K562 (cell line): ENCODE measurements at regions not wholly inside any gene's neighbourhood (a gene's known extent, or its start where the extent isn't known, plus 50 kb on each side); places are given as distances from the start of the nearest gene placed in this dataset.

Experiments
- ATAC-seq: fragments of 200-7000 bp; cut with Tn5 transposase; 3 replicates; pipeline ENCODE4 v1.9.1; 2020; ENCODE audit warnings: moderate library complexity
- BruUV-seq: library from RNA; stranded (reverse); fragments of 400-500 nt; replicated peaks from 2 replicates; lab custom pipeline; 2021; lab: Mats Ljungman, UMichigan
- CTCF ChIA-PET: fragments of 300-600 bp; formaldehyde crosslinking; extraction: SDS; loops from one replicate; lab custom pipeline; 2021; ENCODE audit warnings: low intra/inter-chr PET ratio; lab: Yijun Ruan, JAX
- POLR2A ChIA-PET: fragments of 300-600, 350-650 bp; sonication (Branson Sonifier 250); formaldehyde crosslinking; extraction: SDS; loops from one replicate; lab custom pipeline; 2021; ENCODE audit warnings: antibody characterized with exemption, inconsistent platforms; lab: Yijun Ruan, JAX
- DNase-seq, 4 experiments: peaks; one replicate each; pipeline versions ENCODE4 v3.0.0 to v3.0.0-alpha.2; 2011 to 2018; ENCODE audit warnings: low spot score in 3 of 4, mixed read lengths in 3 of 4; ENCODE audit errors: extremely low read depth in 1 of 4
- FAIRE-seq: peaks from 2 replicates; lab custom pipeline; 2011; peaks lifted over from hg19 to GRCh38; lab: Jason Lieb, UNC
- H2AFZ ChIP-seq: 2 replicates; pipeline ENCODE4 v1.6.0; 2011; ENCODE audit warnings: low read depth, low read length, control low read depth, inconsistent platforms
- H3K27ac ChIP-seq: fragments of 200-600 bp; 3 replicates; pipeline ENCODE4 v1.8.0; 2011; ENCODE audit warnings: low read depth, mild to moderate bottlenecking, control low read depth, inconsistent platforms, low read length, moderate library complexity, mixed read lengths; ENCODE audit errors: extremely low read depth
- H3K27me3 ChIP-seq, 2 experiments: fragments of 300-600 bp in 1 of 2; 2 replicates in 1 of 2; 3 replicates in 1 of 2; pipeline versions ENCODE4 v1.6.0 to v1.8.0; 2011; ENCODE audit warnings: inconsistent platforms in 2 of 2, low read length in 2 of 2, mild to moderate bottlenecking in 1 of 2, mixed read lengths in 1 of 2, moderate library complexity in 1 of 2; ENCODE audit not compliant: control insufficient read depth in 2 of 2, insufficient read depth in 2 of 2
- H3K36me3 ChIP-seq: fragments of 300-600 bp; 3 replicates; pipeline ENCODE4 v1.8.0; 2011; ENCODE audit warnings: mild to moderate bottlenecking, low read length, inconsistent platforms; ENCODE audit not compliant: control insufficient read depth, insufficient read depth
- H3K4me1 ChIP-seq, 2 experiments: fragments of 200-600 bp in 1 of 2; replicated peaks in 1 of 2; 2 replicates in 1 of 2; 3 replicates in 1 of 2; pipeline versions ENCODE4 v1.5.1 to v1.8.0; 2011; ENCODE audit warnings: inconsistent platforms in 2 of 2, low read length in 2 of 2, mild to moderate bottlenecking in 1 of 2, mixed read lengths in 1 of 2, moderate library complexity in 1 of 2; ENCODE audit not compliant: control insufficient read depth in 2 of 2, insufficient read depth in 2 of 2
- H3K4me2 ChIP-seq: 2 replicates; pipeline ENCODE4 v1.6.1; 2011; ENCODE audit warnings: low read length, control low read depth, inconsistent platforms, mixed read lengths; ENCODE audit not compliant: insufficient read depth
- H3K4me3 ChIP-seq: fragments of 200-600 bp; sonication (generic), shearing (Covaris generic); 2 replicates; pipeline ENCODE4 v1.5.1; 2016; ENCODE audit warnings: control low read depth, inconsistent platforms
- H3K79me2 ChIP-seq: fragments of 200-600 bp; 3 replicates; pipeline ENCODE4 v1.8.0; 2011; ENCODE audit warnings: low read length, inconsistent platforms; ENCODE audit not compliant: control insufficient read depth, insufficient read depth
- H3K9ac ChIP-seq, 2 experiments: 2 replicates each; pipeline versions ENCODE4 v1.6.0 to v1.6.1; 2011; ENCODE audit warnings: low read depth in 2 of 2, low read length in 2 of 2, control low read depth in 1 of 2, inconsistent platforms in 1 of 2, mild to moderate bottlenecking in 1 of 2, mixed read lengths in 1 of 2; ENCODE audit not compliant: insufficient read depth in 1 of 2
- H3K9me1 ChIP-seq: one replicate; pipeline ENCODE4 v1.6.0; 2011; ENCODE audit warnings: inconsistent platforms, mild to moderate bottlenecking, low read length, moderate library complexity; ENCODE audit not compliant: control insufficient read depth, insufficient read depth
- H3K9me3 ChIP-seq: replicated peaks from 2 replicates; pipeline ENCODE4 v1.5.1; 2011; ENCODE audit warnings: low read depth, low read length, inconsistent platforms; ENCODE audit not compliant: control insufficient read depth, insufficient read depth
- H4K20me1 ChIP-seq: replicated peaks from 2 replicates; pipeline ENCODE4 v1.6.1; 2011; ENCODE audit warnings: low read length, inconsistent platforms, mixed read lengths; ENCODE audit not compliant: control insufficient read depth, insufficient read depth
- ARHGAP35 ChIP-seq: fragments of 450-650 bp; IDR thresholded peaks from 2 replicates; pipeline ENCODE4 v1.6.1; 2018; ENCODE audit not compliant: partially characterized antibody
- BACH1 ChIP-seq: fragments of 200-800 bp; sonication (Bioruptor generic); IDR thresholded peaks from 2 replicates; pipeline ENCODE4 v1.6.1; 2016; ENCODE audit warnings: missing genetic modification characterization, missing compliant biosample characterization
- CBX1 ChIP-seq: sonication (generic); IDR thresholded peaks from 2 replicates; pipeline ENCODE4 v1.6.1; 2016; ENCODE audit warnings: antibody characterized with exemption, low read depth, mild to moderate bottlenecking
- EP300 ChIP-seq: IDR thresholded peaks from 2 replicates; pipeline ENCODE4 v1.6.1; 2012; ENCODE audit warnings: low read length, improper control_type of control experiment
- ETV6 ChIP-seq, 3 experiments: fragments of 150-350 bp in 1 of 3; sonication (generic) in 1 of 3; formaldehyde crosslinking in 1 of 3; IDR thresholded peaks; 2 replicates each; pipeline versions ENCODE4 v1.6.1 to v1.8.0; 2014 to 2022; ENCODE audit warnings: borderline replicate concordance in 2 of 3, low read depth in 2 of 3, antibody characterized with exemption in 1 of 3, low read length in 1 of 3, mild to moderate bottlenecking in 1 of 3, missing genetic modification reagents in 1 of 3
- FOXA1 ChIP-seq: fragments of 450-650 bp; IDR thresholded peaks from 2 replicates; pipeline ENCODE4 v1.6.1; 2016; ENCODE audit warnings: mild to moderate bottlenecking, borderline replicate concordance
- FUS ChIP-seq: fragments of 200-400 bp; formaldehyde crosslinking; optimal IDR thresholded peaks from 2 replicates; pipeline ENCODE3; 2017; ENCODE audit warnings: low read depth, low read length
- PRMT5 ChIP-seq: sonication (generic); formaldehyde crosslinking; IDR thresholded peaks from 2 replicates; pipeline ENCODE4 v1.5.0; 2020; ENCODE audit warnings: missing genetic modification reagents
- PRPF4 ChIP-seq: fragments of 200-400 bp; formaldehyde crosslinking; IDR thresholded peaks from one replicate; pipeline ENCODE4 v1.6.1; 2017; ENCODE audit warnings: low read length, low read depth, mild to moderate bottlenecking; ENCODE audit not compliant: insufficient read depth, poor library complexity, severe bottlenecking
- SMAD1 ChIP-seq: fragments of 150-350 bp; IDR thresholded peaks from 2 replicates; pipeline ENCODE4 v1.6.1; 2014; ENCODE audit warnings: low read length, low read depth; ENCODE audit not compliant: partially characterized antibody
- SMARCA4 ChIP-seq: fragments of 450-650 bp; IDR thresholded peaks from 2 replicates; pipeline ENCODE4 v1.6.1; 2016
- TEAD4 ChIP-seq, 2 experiments: sonication (generic) in 1 of 2; formaldehyde crosslinking in 1 of 2; IDR thresholded peaks; 2 replicates each; pipeline versions ENCODE4 v1.6.1 to v1.8.0; 2012 to 2022; ENCODE audit warnings: borderline replicate concordance in 1 of 2, inconsistent platforms in 1 of 2, low read length in 1 of 2, mild to moderate bottlenecking in 1 of 2, missing genetic modification reagents in 1 of 2
- TOE1 ChIP-seq, 2 experiments: fragments of 450-650 bp in 1 of 2; sonication (generic) in 1 of 2; formaldehyde crosslinking in 1 of 2; IDR thresholded peaks; 2 replicates each; pipeline versions ENCODE4 v1.7.1 to v1.8.0; 2016 to 2022; ENCODE audit warnings: borderline replicate concordance in 2 of 2, mild to moderate bottlenecking in 2 of 2, antibody characterized with exemption in 1 of 2, inconsistent platforms in 1 of 2, low read depth in 1 of 2, missing genetic modification reagents in 1 of 2, moderate library complexity in 1 of 2
- ZNF384 ChIP-seq: IDR thresholded peaks from 2 replicates; pipeline ENCODE4 v1.6.1; 2012; ENCODE audit warnings: low read depth, low read length, improper control_type of control experiment
- ZNF76 ChIP-seq: fragments of 250-450 bp; sonication (Bioruptor Pico); IDR thresholded peaks from 2 replicates; pipeline ENCODE4 v1.4.0; 2020; ENCODE audit warnings: mild to moderate bottlenecking, moderate library complexity, borderline replicate concordance
- WGBS: fragments of 100-300 bp; shearing (Covaris generic); methylation state at CpG from one replicate; pipeline ENCODE4 v1.1.6; 2016; ENCODE audit warnings: low coverage, mixed read lengths; ENCODE audit not compliant: insufficient coverage; ENCODE audit errors: missing lambda C conversion rate; 5-methylcytosine and 5-hydroxymethylcytosine counted together
- in situ Hi-C: fragments of 300-500 bp; cut with MboI; formaldehyde crosslinking; loops from 4 replicates; pipeline ENCODE4 v1.15.0; 2018; ENCODE audit warnings: inconsistent platforms, mixed read lengths
- intact Hi-C: fragments of 100-400 bp; cut with micrococcal nuclease; formaldehyde crosslinking; loops from 2 replicates; pipeline ENCODE4 v1.14.2; 2022
- TF ChIP-seq, protein P1 (sequence below): fragments of 150-350 bp; IDR thresholded peaks from 2 replicates; pipeline ENCODE4 v1.6.1; 2014; ENCODE audit warnings: low read depth, mild to moderate bottlenecking, low read length, borderline replicate concordance
- TF ChIP-seq, protein P2 (sequence below): fragments of 250-450 bp; sonication (Bioruptor Pico); IDR thresholded peaks from 2 replicates; pipeline ENCODE4 v1.6.1; 2021; ENCODE audit warnings: mild to moderate bottlenecking
- TF ChIP-seq, protein P3 (sequence below): fragments of 250-450 bp; sonication (Bioruptor Pico); IDR thresholded peaks from 2 replicates; pipeline ENCODE4 v1.8.0; 2022; ENCODE audit warnings: inconsistent platforms

DNA sequence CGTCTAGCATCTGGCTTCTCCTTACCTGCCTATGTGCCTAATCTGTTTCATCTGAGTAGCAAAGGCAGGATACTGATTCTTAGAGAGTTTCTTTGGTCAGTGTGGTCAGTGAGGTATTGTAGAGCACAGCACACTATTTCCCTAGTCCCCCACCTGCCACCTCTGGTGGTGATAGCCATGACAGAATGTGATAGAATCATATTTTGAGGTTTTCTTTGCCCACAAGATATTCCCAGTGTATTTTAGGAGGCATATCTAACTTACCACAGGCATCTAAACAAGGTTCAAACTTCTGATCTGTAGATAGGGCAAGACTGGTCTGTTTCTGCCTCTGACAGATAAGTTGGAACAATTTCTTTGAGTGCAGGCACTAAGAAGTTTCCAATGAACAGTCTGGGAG lies 188.0 kb downstream of the SOX2 start:
- intact Hi-C loops: no loop called here
- no peak for TF ChIP-seq SMAD1
- TF ChIP-seq CBX1: no peak
- no peak for TF ChIP-seq ZNF384
- TF ChIP-seq, protein P1, sequence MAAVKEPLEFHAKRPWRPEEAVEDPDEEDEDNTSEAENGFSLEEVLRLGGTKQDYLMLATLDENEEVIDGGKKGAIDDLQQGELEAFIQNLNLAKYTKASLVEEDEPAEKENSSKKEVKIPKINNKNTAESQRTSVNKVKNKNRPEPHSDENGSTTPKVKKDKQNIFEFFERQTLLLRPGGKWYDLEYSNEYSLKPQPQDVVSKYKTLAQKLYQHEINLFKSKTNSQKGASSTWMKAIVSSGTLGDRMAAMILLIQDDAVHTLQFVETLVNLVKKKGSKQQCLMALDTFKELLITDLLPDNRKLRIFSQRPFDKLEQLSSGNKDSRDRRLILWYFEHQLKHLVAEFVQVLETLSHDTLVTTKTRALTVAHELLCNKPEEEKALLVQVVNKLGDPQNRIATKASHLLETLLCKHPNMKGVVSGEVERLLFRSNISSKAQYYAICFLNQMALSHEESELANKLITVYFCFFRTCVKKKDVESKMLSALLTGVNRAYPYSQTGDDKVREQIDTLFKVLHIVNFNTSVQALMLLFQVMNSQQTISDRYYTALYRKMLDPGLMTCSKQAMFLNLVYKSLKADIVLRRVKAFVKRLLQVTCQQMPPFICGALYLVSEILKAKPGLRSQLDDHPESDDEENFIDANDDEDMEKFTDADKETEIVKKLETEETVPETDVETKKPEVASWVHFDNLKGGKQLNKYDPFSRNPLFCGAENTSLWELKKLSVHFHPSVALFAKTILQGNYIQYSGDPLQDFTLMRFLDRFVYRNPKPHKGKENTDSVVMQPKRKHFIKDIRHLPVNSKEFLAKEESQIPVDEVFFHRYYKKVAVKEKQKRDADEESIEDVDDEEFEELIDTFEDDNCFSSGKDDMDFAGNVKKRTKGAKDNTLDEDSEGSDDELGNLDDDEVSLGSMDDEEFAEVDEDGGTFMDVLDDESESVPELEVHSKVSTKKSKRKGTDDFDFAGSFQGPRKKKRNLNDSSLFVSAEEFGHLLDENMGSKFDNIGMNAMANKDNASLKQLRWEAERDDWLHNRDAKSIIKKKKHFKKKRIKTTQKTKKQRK: no peak
- TF ChIP-seq PRPF4: no peak
- TF ChIP-seq TOE1 (IDR thresholded peaks at IDR 0.05; ENCODE audit: borderline replicate concordance): no peak
- TF ChIP-seq TOE1 (CRISPR knock-in tag; IDR thresholded peaks at IDR 0.05; ENCODE audit: borderline replicate concordance, low read depth): no peak
- no peak for TF ChIP-seq BACH1 (tag)
- TF ChIP-seq, protein P2, sequence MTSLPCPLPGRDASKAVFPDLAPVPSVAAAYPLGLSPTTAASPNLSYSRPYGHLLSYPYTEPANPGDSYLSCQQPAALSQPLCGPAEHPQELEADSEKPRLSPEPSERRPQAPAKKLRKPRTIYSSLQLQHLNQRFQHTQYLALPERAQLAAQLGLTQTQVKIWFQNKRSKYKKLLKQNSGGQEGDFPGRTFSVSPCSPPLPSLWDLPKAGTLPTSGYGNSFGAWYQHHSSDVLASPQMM (CRISPR knock-in tag): no peak
- peak; percentile 85 for TF ChIP-seq TEAD4 (IDR thresholded peaks at IDR 0.05; ENCODE audit: low read length)
- TF ChIP-seq TEAD4 (CRISPR knock-in tag; IDR thresholded peaks at IDR 0.05; ENCODE audit: borderline replicate concordance): no peak
- TF ChIP-seq ETV6 (IDR thresholded peaks at IDR 0.05; ENCODE audit: borderline replicate concordance in 1 of 2, low read depth in 2 of 2, low read length in 1 of 2): no peak
- TF ChIP-seq ETV6 (CRISPR knock-in tag; IDR thresholded peaks at IDR 0.05; ENCODE audit: borderline replicate concordance): no peak
- TF ChIP-seq, protein P3, sequence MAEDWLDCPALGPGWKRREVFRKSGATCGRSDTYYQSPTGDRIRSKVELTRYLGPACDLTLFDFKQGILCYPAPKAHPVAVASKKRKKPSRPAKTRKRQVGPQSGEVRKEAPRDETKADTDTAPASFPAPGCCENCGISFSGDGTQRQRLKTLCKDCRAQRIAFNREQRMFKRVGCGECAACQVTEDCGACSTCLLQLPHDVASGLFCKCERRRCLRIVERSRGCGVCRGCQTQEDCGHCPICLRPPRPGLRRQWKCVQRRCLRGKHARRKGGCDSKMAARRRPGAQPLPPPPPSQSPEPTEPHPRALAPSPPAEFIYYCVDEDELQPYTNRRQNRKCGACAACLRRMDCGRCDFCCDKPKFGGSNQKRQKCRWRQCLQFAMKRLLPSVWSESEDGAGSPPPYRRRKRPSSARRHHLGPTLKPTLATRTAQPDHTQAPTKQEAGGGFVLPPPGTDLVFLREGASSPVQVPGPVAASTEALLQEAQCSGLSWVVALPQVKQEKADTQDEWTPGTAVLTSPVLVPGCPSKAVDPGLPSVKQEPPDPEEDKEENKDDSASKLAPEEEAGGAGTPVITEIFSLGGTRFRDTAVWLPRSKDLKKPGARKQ (CRISPR knock-in tag): no peak
- TF ChIP-seq FUS: no peak
- TF ChIP-seq ARHGAP35: no peak
- TF ChIP-seq SMARCA4: no peak
- TF ChIP-seq ZNF76: no peak
- TF ChIP-seq PRMT5 (CRISPR knock-in tag): no peak
- TF ChIP-seq EP300: no peak
- TF ChIP-seq FOXA1: no peak

More for the DNA sequence above, 188.0 kb downstream of the SOX2 start:
- H3K27me3 ChIP-seq: no peaks in the 10 kb centered on the region
- no peak overlapping the region for H3K4me3 ChIP-seq
- H3K36me3 ChIP-seq: no peaks in the 10 kb centered on the region
- ATAC-seq (no peak), FAIRE-seq (no peak), DNase-seq (peak in 1 of 4 experiments; percentile 1)
- H3K9ac ChIP-seq: no peak overlapping the region
- H3K9me1 ChIP-seq: no peaks in the 10 kb centered on the region
- ChIA-PET CTCF (no interaction called here), POLR2A (no interaction called here)
- H3K27ac ChIP-seq: no peak overlapping the region
- BruUV-seq: no TSS peak
- H4K20me1 ChIP-seq: no peaks in the 10 kb centered on the region
- no peaks in the 10 kb centered on the region; a peak in 1 of 5 replicates for H3K4me1 ChIP-seq
- no peak overlapping the region for H3K4me2 ChIP-seq
- in situ Hi-C loops: no loop called here
- H2AFZ ChIP-seq: no peak overlapping the region
- H3K9me3 ChIP-seq: no peaks in the 10 kb centered on the region
- 0% methylated on average over 1 of the region's 1 CpG for WGBS
- no peaks in the 10 kb centered on the region for H3K79me2 ChIP-seq
